GM19238 (cell line): ENCODE measurements at regions not wholly inside any gene's neighbourhood (a gene's known extent, or its start where the extent isn't known, plus 50 kb on each side); places are given as distances from the start of the nearest gene placed in this dataset.
A peak's percentile ranks its signal among the peaks of the same experiment; 100 is the strongest.
"Not testable (repeated sequence)": the region's sequence is repeated elsewhere in the genome, so short reads cannot be mapped to it uniquely, and the experiment has no call there.

ENCODE experiments used
- DNase-seq: peaks from one replicate; pipeline ENCODE4 v3.0.0; 2011; ENCODE audit warnings: low spot score; ENCODE audit not compliant: insufficient read length

DNA sequence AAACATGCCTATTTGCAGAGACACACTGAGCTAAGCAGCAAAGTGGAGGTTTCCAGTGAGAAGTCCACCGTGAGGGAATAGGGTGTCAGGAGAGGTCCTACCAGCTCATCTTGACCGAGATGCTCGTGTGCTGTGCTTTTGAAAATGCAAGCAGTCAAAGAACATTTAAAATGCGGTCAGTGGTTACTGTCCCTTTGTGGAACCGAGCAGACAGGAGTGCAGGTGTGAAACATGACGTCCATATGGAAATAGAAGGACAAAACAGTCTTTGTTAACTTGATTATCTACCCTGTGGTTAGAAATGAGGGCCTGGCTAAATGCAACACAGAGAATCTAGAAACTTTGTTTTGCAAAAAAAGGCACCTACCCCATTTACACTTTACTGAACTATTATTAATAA is 473.3 kb downstream of the SPATA31A6 start:
- not testable (repeated sequence) for DNase-seq

DNA sequence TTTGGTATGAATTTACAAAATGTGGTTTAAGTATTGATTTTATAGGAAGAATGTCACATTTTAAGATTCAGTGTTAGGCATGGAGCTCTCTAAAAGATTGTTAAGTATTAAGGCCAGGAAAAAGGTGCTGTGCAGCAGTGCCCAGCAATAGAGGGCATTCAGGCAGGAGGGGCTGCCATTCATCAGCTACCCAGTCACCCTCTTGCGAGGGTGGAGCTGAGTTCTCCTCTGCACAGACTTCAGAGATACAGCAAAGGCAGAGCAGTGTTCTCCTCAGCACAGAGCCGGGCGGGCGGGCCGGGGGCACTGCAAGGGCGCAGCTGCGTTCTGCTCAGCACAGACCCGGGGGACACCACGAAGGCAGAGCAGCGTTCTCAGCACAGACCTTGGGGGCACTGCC is 474.0 kb downstream of the SPATA31A6 start:
- not testable (repeated sequence) for DNase-seq

DNA sequence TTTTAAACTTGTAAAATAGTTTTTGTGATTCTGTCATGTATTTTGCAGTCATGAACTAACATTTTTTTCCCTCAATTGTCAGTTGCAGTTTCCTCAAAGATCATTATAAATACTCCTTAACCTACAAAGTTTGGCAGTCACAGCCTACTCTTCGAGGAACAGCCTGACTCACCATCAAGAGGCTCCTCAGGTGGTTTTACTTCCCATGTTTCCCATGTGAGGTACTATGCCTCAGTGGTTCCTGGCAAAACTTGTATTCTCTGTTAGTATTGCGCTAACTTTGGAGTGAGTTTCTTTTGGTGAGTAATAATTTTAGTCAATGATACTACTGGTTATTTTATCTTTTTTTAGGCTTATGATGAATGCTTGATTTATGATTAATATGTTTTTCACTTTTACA is 513.7 kb downstream of the SPATA31A6 start:
- not testable (repeated sequence) for DNase-seq

DNA sequence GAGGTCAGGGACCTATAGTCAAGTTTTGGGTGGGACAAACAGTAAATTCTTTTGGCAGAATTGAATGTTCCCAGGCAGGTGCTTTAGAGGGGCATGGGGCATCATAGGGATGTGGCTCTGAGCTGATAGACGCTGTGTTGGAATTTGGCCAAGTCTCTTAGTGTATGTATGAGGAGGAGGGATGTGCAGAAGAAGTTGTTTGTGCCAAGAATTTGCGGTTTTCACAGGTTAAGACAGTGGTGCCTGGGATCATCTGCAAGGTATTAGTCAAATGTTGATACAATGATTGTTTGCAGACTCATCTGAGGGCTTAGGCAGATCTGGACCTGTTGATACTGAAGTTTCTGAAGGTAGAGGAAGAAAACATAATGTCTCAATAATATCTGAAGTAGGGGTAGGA is 519.4 kb downstream of the SPATA31A6 start:
- DNase-seq = not testable (repeated sequence)

DNA sequence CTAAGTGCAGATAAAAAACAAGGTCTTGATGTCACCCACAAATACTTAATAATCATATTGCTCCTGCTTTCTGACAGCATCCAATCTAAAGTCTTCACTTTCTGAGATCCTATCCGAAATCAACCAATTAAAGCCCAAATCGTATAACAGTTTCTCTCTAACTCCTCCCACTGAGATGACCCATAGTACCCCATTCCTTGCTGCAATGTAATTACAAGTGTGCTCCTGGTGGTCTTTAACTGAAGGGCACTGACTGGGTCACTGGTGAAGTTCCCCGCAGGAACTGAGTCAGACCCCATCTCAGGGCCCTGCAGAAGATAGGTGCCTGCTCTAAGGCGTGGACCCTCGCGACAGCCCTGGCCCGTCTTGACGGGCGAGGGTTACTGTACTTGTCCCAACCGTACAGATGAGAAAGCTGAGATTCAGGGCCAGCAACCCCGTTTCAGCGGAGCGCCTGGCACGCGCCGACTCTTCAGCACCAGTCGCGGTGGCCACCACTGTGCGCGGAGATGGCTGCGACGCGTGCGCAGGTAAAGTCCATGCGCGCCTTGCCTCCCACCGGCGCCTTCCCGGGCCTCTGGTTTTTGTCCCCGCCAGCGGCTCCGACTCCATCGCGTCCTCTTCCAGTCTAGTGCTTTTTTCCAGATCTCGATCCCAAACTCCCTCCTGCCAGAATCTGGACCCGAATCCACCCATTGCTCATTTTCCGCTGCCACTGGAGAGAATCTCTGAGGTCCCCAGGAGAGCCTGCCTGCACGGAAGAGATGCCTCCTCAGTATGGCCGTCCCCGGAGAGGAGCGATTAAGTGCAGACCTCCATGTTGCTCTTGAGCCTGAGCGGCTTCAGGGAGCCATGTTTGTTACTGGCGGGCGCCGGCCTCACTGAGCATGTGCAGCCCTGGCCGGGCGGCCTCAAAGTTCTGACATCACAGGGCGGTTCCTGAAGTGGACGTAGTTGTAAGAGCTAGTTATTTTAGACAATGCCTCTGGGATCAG is 541.7 kb downstream of the SPATA31A6 start:
- DNase-seq = not testable (repeated sequence)

DNA sequence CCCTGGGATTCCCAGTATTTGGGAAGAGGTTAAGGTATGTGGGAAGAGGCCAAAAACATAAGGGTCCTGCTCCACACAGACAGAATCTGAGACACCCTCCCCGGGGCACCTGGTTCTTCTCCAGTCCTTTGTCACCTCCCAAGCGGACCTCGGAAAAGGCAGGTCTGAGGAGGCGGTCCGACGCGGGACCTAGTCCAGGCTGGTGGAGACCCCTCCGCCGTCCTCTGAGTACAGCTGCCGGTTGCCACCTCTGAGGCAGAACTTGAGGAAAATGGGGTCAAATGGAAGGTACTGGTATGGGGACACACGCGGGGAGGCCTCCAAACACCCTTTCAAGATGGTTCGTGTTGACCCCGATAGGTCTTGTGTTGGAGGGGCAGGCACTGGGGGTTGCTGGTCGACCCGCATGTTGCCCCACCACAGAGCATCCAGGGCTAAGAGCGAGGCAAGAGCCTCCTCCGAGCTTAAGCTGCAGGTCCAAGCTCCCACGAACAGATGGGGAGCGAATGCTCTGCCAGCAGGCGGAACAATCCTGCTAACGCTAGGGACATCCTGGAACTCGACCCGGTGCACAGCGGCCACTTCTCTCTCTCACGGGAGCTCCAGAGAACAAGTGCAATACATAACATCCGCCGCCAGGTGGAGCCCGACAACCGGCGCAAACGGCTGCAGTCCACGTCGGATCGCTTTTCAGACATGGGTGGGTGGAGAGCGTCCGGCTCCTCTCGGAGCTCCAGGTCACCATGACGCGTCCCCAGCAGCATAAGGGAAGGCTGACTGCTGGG is 559.8 kb downstream of the SPATA31A6 start:
- peak; percentile 48 for DNase-seq

DNA sequence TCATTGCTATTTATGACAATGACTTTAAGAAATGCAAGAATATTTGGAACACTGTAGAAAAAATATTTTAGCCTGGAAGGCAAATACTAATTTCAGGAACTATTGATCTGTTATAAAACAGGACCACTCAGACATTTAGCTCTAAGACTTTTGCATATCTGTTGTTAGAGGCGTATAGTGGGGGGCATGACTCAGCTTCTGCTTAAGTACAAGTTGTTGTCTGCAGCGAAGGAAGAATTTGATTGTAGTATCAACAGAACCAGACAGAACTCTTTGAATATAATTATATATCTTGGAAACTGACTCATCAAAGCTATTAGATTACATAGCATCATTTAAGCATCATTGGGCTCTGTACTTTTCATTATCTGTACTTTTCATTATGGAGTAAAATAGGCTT is 573.8 kb downstream of the SPATA31A6 start:
- DNase-seq = not testable (repeated sequence)

DNA sequence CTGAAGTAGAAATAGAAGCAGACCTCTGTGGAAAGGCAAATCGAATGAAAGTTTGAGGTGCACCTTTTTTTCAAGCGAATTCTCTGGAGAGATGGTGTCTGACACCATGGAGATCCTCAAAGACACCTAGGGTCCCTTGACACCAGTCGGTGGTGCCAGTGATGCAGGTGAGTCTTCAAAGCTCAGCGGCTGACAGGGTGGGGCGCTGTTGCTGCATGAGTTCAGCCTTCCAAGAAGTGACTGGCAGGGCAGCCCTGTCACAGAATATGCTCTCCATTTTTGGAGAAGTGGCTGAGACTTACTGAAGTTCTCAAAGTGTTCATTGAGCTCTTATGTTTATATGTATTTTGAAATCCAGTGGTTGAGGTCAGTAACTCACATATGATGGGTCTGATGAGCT is 575.9 kb downstream of the SPATA31A6 start:
- not testable (repeated sequence) for DNase-seq

DNA sequence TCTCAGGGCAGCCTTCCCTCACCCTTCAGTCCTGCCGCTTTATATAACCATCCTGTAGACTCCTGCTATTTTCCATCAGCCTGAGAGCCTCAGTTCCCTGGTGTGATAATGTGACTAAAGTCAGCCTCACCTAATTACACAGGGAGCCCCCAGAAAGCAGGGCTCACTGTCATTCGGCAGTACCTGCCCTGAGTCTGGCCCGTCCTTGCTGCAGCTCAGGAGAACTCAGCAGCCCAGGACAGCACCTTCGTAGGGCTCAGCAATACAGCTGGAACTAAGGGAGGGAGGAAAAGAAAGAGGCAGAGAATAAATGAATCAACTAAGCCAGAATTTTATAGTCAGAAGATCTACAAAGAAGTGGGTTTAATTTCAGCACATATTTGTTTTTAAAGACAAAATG is 598.7 kb downstream of the SPATA31A6 start:
- not testable (repeated sequence) for DNase-seq

DNA sequence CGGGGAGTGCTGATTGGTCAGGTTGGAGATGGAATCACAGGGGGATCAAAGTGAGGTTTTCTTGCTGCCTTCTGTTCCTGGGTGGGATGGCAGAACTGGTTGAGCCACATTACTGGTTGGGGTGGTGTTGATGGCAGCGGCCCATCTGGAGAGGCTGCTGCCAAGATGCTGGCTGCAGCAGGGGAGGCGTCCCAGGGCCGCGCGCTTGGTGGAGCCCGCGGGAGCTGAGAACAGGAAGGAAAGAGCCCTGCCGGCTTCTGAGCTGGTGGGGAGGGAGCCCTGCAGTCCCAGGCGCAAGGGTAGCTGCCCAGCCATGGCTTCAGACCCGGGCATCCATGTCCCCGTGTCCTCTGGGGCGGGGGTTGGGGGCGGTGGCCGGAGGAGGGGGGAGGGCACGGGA is 609.3 kb downstream of the SPATA31A6 start:
- DNase-seq = not testable (repeated sequence)

DNA sequence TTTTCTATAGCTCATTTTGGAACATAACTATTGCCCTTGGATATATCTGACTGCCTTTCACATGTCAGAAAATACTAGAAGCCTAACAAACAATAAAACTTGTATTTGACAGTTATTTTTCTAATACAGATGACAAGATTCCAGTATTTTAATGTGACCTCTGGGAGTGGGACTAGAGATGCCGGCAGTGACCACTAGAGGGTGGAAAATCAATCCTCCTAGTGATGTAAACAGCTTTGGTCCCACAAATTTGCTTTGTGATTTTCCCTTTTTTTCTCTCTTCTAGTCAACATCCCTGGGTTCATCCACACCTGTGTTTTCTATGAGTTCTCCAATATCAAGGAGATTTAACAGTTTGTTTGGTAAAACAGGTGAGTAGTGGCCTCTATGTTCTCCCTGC is 615.1 kb downstream of the SPATA31A6 start:
- DNase-seq = not testable (repeated sequence)

DNA sequence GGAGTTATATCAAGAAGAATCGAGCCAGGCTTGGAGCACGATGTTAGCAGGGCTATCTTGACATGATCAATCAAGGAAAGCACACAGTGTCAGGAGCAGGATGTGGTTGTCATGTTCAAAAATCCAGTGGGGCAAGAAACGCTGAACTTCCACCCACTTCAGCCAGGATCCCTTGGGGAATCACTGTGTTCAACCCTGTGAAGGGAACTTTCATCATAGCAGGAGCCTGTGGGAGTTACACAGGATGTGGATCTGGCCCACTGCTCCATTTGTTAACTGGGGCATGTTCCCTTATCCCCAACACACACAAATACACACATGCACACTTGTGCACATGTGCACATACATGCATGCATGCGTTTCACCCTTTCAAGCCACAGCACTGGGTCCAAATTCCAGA is 619.3 kb downstream of the SPATA31A6 start:
- DNase-seq = not testable (repeated sequence)

DNA sequence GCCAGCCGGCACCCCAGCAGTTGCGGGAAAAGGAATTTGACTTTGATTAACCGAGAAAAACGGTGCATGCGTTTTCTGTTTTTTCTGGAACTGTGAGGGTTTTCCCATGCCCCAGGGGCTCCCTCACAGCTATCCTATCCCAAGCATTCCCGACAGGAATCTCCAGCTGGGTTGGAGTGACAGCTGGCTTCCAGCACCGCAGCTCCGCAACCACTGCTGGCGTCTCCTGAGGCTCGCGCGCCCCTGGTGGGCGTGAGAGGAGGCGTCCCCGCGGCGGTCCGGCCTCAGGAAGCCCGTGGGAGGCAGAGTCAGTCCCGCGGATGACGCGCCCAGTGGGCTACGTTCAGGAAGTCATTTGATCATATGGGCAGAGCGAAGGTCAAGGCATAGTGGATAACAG is 623.2 kb downstream of the SPATA31A6 start:
- not testable (repeated sequence) for DNase-seq

DNA sequence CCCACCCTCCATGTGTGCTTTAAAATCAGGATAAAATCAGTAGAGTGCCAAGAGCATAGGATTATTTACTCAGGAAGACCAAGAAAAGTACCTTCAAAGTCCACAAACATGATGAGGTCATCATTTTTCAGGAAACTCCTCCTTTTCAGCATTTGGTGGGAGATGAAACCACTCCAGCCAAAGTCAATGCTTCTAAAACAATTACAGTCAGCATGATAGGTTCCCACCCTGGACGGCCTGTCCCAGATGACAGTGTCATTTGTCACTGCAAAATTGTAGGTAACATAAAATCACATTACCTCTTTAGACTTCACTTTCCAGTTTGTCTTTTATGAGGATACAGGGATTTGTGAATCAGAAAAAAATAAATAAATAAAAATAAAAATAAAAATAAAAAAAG is 638.0 kb downstream of the SPATA31A6 start:
- not testable (repeated sequence) for DNase-seq

DNA sequence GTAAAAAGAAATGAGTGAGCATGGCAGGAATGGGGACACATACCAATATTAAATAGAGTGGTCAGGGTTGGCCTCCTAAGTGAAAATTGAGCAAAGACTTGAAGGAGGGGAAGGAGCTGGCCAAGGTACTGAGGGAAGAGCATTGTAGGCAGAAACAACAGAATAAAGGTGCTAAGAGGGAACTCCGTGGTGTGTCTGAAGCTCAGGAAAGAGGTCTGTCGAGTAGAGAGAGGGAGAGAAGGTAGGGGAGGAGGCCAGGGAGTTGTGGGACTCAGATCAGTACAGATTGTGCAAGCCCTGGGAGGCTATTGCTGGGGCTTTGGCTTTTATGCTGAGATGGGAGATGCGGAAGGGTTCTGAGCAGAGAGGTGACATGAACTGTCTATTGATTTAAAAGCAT is 664.7 kb downstream of the SPATA31A6 start:
- DNase-seq = not testable (repeated sequence)

DNA sequence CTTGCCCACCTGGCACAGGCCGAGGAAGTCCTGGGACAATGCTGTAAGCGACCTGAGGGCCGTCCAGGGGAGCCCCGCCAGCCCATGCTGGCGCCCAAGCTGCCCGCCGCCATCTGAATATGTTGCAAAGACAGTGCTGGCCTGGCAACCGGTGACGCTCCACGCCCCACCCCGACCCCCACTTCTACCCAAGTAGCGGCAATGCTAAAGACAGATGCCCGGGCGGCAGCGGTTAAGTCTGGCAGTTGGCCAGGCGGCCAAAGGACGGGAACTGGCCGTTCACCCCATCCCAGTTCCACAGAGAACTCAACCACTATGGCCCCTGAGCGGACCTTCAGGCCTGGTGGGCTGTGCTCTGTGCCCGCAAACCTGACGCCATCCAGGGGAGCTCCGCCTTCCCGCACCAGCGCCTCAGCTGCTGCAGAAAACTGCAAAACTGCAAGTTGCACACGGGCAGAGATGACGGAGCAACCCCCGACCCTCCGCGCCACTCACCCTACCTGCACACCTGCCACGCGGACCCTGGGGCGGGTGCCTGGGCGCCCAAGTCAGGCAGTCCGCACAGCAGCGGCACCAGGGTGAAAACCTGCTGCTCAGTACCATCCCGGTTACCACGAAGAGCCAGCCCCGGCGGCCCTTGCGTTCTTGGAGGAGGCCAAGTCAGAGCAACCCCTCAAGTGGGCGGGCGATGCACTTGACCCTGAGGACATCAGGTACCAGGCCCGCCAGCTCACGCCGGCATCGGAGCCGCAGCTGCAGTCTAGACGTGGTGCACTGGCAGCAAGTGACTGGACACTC is 667.6 kb downstream of the SPATA31A6 start:
- DNase-seq = not testable (repeated sequence)

DNA sequence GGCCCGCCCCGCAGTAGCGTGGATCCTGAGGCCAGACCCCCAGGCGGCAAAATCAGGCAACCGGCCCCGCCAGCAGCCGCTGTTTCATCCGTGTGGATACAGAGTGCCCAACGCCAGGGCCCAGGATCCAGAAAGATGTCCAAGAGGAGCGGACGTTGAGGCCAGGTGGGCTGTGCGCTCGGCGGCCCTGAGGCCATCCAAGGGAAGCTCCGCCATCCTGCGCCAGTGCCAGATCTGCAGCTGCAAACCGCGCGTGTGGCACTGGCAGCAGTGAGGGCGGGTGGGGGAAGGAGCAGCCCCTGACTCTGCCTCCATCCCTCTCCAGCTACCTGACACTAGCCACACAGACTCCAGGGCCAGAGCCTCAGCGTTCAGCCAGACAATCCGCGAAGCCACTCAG is 668.2 kb downstream of the SPATA31A6 start:
- DNase-seq = not testable (repeated sequence)

DNA sequence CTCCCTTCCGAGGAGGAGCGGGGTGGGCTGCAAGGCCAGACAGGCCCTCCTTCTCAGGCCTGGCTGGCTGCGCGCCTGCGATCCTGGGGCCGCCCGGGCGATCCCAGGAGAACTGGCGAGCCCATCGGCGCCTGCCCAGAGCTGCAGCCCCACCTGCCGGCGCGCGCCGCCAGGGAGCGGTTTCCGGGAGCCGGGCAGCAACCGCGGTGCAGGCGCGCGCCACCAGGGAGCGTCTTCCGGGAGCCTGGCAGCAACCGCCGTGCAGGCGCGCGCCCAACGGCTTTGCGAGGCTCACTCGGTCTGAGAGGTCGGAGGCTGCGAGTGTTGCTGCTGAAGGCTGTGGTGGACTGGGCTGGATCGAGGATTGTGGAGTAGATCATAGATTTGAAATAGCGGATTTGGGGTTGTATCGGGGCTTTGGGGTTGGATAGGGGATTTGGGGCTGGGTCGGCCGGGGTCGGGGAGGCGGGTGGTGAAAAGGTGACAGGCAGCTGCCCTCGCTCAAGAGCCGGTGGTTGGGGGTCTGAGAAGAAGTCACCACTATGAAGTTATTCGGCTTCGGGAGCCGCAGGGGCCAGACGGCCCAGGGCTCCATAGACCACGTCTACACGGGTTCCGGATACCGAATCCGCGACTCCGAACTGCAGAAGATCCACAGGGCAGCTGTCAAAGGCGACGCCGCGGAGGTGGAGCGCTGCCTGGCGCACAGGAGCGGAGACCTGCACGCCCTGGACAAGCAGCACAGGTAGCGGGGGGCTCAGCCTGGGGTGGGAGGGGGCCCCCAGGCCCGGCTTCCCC is 668.9 kb downstream of the SPATA31A6 start:
- peak; percentile 3 for DNase-seq

DNA sequence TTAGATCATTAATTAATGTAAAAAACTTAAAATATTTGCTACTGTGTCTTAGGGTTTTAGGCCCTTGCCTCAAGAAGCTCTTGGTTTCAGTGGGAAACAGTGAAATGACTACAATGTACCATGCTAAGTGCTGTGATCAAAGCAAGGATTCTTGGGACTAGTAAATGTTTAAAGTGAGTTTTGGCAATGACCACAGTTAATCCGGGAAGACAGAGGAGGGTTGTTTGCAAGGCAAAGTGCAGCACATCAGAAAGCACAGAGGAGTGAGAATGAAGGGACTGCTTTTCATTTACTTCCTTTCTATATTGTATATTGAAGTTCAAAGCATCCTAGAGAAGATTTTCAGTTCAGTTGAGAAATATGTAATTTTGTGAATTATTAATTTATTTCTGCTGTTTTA is 676.7 kb downstream of the SPATA31A6 start:
- DNase-seq = not testable (repeated sequence)

DNA sequence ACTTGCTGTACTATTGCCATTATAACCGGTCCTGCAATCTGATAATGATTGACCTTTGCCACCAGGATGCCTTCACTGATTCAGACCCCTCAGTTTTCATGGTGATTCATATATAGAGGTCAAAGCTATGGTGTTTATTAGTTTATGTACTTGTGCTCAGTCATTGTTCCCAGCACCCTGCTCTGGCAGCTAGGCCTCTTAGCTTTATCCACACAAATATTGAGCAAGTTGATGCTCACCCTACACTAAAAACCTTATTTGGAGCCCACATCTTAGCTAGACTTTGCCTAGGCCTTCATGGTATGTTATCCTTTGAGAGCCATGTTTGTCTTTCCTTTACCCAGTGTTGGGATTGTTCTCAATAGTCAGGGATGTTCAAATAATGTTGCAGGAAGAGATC is 679.0 kb downstream of the SPATA31A6 start:
- not testable (repeated sequence) for DNase-seq
